NCI-H460 (cell line): ENCODE measurements at regions not wholly inside any gene's neighbourhood (a gene's known extent, or its start where the extent isn't known, plus 50 kb on each side); places are given as distances from the start of the nearest gene placed in this dataset.

Source experiments
- small RNA-seq, 2 experiments: library from RNA; depleted of rRNA; stranded (forward); fragments of <200 nt; gene quantifications; one replicate each; pipeline ENCODE3, GENCODE V24; 2014

Small RNA genes lying in the stretch of these regions (small RNA-seq; reads per million reads assigned to genes)
- gene AL117339.3: 0 reads per million in 2 experiments
- 0 reads per million in 2 experiments for gene RNU6-1118P
